HG02678 (cell line): ENCODE measurements at regions not wholly inside any gene's neighbourhood (a gene's known extent, or its start where the extent isn't known, plus 50 kb on each side); places are given as distances from the start of the nearest gene placed in this dataset.

Experiments used
- ATAC-seq: cut with Tn5 transposase; IDR thresholded peaks from one replicate; pipeline ENCODE4 v1.9.1; 2021; ENCODE audit warnings: mild to moderate bottlenecking, moderate library complexity; ENCODE audit not compliant: unreplicated experiment

DNA sequence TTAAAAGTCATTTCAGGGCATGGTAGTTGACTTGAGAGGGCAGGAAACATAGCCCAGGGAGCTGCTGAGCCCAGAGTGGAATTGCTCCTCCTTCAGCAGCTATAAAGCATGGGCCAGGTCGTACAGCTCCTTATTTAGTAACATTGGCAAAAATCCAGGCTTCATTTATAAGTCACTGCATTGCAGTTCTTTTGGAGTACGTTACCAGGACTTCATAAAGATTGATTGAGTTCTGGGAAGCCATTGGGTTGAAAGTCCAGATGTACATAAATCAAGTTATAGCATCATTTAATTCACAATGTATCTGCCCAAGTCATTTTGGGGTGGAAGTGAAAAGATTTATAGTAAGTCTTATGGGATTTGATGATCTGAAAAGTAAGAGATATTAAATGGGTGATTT, 53.0 kb upstream of the ANKEF1 start:
- ATAC-seq: no peak

DNA sequence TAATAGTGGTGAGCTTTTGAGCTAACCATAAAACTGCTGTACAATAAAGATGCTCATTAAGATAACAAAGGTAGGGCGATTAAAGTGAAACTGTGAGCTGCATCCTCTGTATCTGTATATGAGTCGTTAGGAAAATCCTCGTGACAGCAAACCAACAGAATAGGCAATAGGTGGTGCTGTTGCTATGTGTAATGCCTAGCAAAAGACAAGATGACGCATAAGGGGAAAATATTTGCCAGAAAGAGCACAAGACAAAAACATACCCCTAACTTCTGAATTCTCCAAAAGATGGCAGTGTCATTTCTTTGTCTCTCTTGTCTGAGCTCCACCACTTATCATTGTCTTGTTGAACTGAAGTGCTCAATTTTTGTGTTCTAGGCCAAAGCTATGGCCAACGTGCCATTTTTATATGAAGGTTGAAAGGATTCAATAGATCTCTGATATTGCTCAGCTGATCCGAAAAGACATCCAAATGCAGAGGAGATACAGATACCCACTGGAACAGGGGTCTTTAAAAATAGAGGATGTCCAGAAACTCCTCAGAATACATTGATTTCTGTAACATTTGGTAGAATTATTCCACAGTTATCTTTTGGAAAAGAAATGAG, 56.3 kb upstream of the ANKEF1 start:
- ATAC-seq: peak; percentile 95

- ATAC-seq: no peak
Observed at GRCh38 chr20:9977629-9978028, 57.2 kb upstream of the ANKEF1 start.

DNA sequence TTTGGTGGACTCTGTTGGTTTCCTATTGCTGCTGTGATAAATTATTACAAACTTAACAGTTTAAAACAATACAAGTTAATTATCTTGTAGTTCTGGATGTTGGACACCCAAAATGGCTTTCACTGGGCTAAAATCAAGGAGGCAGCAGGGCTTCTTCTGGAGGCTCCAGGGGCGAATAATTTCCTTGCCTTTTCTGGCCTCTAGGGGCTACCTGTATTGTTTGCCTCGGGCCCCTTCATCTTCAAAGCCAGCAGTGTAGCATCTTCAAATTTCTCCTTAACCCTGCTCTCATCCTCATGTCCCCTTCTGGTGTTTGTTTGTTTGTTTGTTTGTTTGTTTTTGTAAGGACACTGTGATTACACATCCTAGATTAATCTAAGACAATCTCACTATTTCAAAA, 60.5 kb upstream of the ANKEF1 start:
- no peak for ATAC-seq

- no peak for ATAC-seq
Observed at GRCh38 chr20:9971746-9972145, 63.0 kb upstream of the ANKEF1 start.

- ATAC-seq: no peak
Observed at GRCh38 chr20:9969626-9970025, 65.2 kb upstream of the ANKEF1 start.

DNA sequence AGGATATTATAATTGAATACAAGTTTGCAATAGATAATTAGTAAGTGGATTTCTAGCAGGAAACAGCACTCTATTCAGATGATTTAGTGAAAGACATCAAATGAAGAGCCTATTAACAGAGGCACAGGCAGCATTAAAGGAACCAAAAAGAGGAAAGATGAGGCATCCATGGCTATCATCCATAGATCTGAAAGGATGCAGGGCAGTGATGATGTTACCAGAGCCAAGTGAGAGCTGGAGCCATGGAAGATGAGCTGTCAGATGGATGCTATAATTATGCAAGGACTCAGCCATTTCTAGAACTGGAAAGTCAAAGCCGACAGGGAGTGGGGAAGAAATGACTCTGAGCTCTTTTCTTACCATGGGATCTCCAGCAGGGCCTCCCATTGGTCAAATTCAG, 66.8 kb upstream of the ANKEF1 start:
- ATAC-seq: no peak

- ATAC-seq: no peak
Observed at GRCh38 chr20:9966966-9967365, 67.8 kb upstream of the ANKEF1 start.

DNA sequence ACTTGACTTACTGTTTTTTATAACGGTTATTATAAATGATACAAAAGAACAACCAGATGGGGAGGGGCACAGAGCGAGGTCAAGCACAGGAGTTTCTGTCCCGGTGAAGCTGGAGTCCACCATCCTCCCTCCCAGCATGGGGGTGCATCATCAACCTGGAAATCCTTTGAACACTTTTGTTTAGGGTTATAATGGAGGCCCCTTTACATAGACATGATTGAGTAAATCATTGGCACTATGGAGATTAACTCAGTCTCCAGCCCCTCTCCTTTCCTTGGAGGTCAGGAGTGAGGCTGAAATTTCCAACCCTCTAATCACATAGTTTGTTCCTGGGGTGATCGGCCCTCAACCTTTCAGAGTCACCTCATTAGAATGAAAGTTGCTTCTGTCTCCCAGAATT, 71.8 kb upstream of the ANKEF1 start:
- ATAC-seq: no peak

DNA sequence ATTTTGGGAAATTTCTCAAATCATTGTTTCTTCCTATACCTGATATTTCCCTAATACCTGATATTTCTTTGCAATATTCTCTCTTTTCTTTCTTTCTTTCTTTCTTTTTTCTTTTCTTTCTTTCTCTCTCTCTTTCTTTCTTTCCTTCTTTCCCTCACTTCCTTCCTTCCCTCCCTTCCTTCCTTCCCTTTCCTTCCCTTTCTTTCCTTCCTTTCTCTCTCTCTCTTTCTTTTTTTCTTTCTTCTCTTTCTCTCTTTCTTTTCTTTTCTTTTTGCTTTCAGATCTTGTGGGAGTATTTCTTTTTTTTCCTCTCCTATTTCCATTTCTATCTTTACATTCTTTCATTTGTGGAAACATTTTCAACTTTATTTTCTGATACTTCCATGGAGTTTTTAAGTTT, 76.1 kb upstream of the ANKEF1 start:
- no peak for ATAC-seq

DNA sequence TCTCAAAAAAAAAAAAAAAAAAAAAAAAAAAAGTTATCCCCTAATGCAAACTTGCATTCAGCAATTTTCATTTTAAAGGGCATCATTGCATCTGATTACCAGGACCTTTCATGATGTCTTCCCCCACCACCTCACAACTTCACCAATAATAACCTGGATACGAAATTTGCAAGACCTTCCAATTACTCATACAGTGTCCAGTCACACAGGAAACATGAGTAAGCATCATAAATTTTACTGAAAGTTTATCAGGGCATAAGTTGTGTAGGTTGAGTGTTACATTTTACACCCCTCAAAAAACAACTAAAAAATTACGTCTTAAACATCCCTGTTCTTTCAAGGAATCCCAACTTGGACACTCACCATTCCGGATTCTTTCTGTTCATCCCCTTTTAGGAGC, 79.1 kb upstream of the ANKEF1 start:
- no peak for ATAC-seq

DNA sequence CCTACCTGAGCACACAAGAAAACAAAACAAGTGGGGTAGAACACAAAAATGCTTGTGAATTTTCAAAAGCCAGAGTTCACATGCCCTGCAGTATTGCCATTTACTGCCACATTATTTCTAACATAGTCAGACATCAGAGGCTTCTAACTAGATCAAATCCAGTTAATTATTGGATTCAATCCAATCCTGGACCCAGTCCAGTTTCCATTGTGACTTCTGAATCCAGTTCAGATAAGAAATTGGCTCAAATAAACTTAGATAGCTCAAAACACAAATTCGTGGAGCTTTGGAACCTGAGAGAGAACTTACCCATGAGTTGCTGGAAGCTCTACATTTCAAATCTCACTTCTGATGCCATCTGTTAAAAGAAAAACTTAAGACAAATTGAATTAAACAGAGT, 85.2 kb upstream of the ANKEF1 start:
- no peak for ATAC-seq

GRCh38 chr20:9945408-9945807, 89.4 kb upstream of the ANKEF1 start:
- ATAC-seq: no peak

- ATAC-seq: no peak
Observed at GRCh38 chr20:9942736-9943135, 92.1 kb upstream of the ANKEF1 start.

DNA sequence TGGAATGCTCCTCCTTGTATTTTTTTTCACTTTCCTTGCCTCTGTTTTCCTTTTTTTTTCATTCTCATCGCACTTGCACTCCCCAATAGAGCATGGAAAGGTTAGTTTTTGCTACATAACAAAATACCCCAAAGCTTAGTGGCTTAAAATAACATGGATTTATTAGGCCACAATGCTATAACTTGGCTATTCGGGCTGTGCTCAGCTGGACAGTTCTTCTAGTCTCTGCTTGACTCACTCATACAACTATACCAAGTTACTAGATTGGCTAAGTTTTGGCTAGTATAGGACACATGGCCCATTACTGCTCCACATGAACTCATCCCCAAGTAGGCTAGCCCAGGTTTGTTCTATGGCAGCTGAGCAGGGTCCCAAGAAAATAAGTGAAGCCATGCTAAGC, 94.5 kb upstream of the ANKEF1 start:
- ATAC-seq: no peak

- no peak for ATAC-seq
Observed at GRCh38 chr20:9939231-9939630, 95.6 kb upstream of the ANKEF1 start.

GRCh38 chr20:9935285-9935684, 96.4 kb upstream of the PAK5 start:
- ATAC-seq: no peak

- ATAC-seq: no peak
Observed at GRCh38 chr20:9930142-9930541, 91.3 kb upstream of the PAK5 start.

DNA sequence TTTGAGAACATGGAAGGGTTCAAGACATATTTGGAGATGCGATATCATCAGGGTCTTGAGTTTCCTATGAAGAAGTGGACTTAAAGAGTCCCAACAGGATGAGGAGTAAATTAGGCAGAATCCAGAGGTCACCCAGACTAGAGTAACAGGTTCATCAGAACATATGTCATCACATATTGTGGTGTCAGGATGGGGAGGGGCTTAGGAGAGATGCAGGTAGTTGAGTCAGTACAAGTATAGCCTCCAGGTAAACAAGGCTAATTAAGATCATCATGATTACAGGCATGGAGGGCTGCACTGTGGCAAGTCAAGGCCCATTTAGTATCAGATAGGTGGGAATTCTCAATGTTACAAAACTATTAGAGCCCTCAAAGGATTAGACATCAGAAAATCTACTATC, 90.1 kb upstream of the PAK5 start:
- no peak for ATAC-seq

- ATAC-seq: peak; percentile 71
Observed at GRCh38 chr20:9928281-9928737, 89.4 kb upstream of the PAK5 start.

- ATAC-seq: no peak
Observed at GRCh38 chr20:9927224-9927623, 88.3 kb upstream of the PAK5 start.

DNA sequence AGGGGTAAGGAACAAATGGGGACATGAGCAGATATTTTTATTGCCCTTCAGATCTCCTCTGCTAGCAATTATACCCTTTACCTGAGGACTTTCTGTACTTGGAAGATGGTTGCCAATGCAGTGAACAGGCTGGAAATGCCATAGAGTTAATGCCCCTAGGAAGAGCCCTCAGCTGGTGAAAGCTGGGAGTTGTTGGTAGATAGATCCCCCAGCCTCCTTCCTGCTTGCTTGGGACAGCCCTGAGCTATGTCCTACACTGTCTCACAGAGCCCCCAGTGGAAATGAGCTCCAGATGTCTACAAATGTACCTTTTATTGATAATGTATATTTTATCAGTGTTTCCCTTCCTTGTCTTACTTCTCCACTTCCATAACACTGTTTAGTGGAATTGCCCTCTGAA, 87.6 kb upstream of the PAK5 start:
- no peak for ATAC-seq

DNA sequence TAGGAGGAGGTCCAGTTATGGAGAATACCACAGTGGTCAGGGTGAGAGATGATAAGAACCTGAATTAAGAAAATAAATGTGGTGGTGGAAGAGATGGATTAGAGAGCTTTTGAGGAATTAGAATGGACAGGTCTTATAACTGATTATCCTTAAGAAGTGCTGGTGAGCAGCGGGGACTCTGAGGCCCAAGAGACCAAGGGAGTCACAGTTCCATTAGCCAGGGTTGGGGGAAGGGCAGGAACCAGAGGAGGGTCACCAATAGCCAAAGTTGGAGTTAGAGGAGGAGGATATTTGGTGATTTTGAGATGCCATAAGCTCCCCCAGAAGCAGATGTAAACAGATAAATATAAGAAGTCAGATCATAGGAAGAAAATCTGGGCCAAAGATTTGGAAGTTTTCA, 87.1 kb upstream of the PAK5 start:
- ATAC-seq: no peak

DNA sequence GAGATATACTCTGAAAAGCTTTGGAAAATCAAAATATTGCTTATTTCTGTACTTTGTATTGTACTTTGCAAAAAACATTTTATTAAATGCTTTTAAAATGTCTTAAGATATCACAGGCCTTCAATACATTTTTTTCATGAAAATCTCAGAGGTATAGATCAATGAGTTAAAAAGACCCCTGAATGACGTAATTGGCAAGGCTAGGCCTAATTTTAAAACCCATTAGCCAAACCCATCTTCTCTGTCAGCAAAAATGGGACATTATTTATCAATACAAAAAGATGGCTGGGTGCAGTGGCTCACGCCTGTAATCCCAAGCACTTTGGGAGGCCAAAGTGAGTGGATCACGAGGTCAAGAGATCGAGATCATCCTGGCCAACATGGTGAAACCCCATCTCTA, 84.8 kb upstream of the PAK5 start:
- ATAC-seq: no peak
